ENCODE measurements at regions not wholly inside any gene's neighbourhood (a gene's known extent, or its start where the extent isn't known, plus 50 kb on each side); places are given as distances from the start of the nearest gene placed in this dataset.

DNA sequence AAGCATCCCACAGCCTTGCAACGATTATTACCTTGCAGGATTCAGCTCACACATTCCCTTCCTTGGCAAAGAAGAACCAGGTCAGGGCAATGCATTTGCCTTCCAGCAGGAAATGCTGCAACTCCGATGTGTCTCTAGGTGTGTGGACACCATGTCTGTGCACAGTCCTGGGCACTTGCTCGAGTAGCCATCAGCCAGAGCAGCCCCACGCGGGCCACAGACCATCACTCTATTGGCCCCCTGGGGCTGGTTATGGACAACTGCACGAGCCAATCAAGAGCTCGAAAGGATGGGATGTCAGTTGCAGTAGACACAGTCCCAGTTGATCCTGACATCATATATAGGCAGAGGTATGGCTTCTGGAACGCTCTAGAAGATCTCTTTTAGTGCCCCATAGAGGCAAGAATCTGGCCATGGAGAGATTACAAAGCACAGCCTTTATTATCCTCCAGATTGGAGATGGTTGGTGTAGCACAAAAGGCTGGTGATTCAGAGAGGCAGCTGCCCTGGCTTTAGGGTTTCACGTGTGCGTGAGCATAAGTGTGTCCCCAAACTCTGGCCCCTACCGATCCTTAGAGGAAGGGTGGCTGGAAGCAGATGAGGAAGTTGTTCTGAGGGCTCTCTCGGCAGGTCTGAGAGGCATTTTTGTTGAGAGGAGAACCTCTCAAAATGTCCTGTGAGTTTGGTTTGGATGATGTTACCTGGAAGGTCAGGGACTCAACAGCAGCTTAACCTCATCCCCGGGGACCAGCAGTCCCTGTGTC lies 403.8 kb downstream of the SEC14L1 start:
- no peak for DNase-seq (ENCODE audit: low spot score)
- in situ Hi-C loops (cut with MboI; ENCODE audit: low pct_unique_long_range_greater_than_20kb, low sequenced_read_pairs, unreplicated experiment) = loop anchor here (25.0 kb wide), 1 partner anchor 468 kb away; no protein-coding TSS in a partner anchor
- no peak for TF ChIP-seq CTCF (IDR thresholded peaks at IDR 0.05; ENCODE audit: extremely low read depth, insufficient read depth, missing control alignments)

DNA sequence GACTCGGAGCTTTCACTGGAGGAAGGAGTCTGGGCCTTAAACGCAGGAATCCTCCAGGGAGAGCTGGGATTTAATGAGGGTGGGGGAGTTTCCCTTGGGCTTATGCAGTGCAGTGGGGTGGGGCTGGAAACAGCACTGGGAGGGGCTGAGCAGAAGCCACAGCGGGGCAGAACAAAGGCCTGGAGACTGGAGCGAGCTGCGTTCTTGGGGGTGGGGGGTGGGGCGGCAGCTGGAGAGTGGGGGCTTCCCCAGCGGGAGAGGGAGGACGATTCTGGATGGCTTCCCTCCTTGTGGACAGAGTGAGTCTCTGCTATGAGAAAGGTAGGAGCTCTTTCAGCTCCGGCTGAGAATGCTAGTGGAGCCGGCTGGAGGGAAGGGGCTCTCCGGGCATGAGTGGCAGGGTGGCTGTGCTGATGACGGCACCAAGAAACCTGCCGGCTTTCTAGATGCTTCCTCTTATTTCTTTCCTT lies 406.0 kb downstream of the SEC14L1 start:
- DNase-seq (ENCODE audit: low spot score) = no peak
- TF ChIP-seq CTCF (IDR thresholded peaks at IDR 0.05; ENCODE audit: extremely low read depth, insufficient read depth, missing control alignments) = no peak
- in situ Hi-C loops (cut with MboI; ENCODE audit: low pct_unique_long_range_greater_than_20kb, low sequenced_read_pairs, unreplicated experiment) = loop anchor here (25.0 kb wide), 1 partner anchor 465 kb away; no protein-coding TSS in a partner anchor

GRCh38 chr17:77548967-77549366 lies 408.2 kb downstream of the SEC14L1 start:
- no peak for TF ChIP-seq CTCF (IDR thresholded peaks at IDR 0.05; ENCODE audit: extremely low read depth, insufficient read depth, missing control alignments)
- in situ Hi-C loops (cut with MboI; ENCODE audit: low pct_unique_long_range_greater_than_20kb, low sequenced_read_pairs, unreplicated experiment) = loop anchor here (25.0 kb wide), 1 partner anchor 463 kb away; no protein-coding TSS in a partner anchor
- DNase-seq (ENCODE audit: low spot score) = no peak

- TF ChIP-seq CTCF (IDR thresholded peaks at IDR 0.05; ENCODE audit: extremely low read depth, insufficient read depth, missing control alignments) = no peak
- in situ Hi-C loops (cut with MboI; ENCODE audit: low pct_unique_long_range_greater_than_20kb, low sequenced_read_pairs, unreplicated experiment) = loop anchor here (25.0 kb wide), 1 partner anchor 462 kb away; no protein-coding TSS in a partner anchor
- DNase-seq (ENCODE audit: low spot score) = no peak
Observed at GRCh38 chr17:77549726-77550366, 408.7 kb upstream of the TNRC6C start.

DNA sequence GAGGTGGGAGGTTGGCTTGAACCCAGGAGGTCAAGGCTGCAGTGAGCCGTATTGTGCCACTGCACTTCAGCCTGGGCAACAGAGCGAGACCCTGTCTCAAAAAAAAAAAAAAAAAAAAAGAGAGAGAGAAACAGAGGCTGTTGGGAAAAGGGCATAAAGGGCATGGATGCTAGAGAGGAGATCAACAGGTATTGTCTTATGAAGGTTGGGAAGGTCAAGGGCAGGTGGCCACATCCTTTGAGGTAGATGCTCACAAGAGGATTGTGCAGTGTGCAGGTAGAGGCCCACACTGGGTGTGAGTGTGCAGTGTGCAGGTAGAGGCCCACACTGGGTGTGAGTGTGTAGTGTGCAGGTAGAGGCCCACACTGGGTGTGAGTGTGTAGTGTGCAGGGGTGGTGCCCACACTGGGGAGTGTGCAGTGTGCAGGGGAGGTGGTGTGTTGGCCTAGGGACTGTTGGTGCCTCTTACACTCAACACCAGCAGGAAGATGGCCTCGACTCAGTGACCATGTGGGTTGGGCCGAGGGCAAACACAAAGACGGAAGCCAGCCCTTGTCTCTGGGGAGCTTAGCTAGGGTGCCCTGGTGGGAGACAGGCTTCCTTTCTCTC lies 404.9 kb upstream of the TNRC6C start:
- DNase-seq (ENCODE audit: low spot score) = no peak
- in situ Hi-C loops (cut with MboI; ENCODE audit: low pct_unique_long_range_greater_than_20kb, low sequenced_read_pairs, unreplicated experiment) = no loop called here
- TF ChIP-seq CTCF (IDR thresholded peaks at IDR 0.05; ENCODE audit: extremely low read depth, insufficient read depth, missing control alignments) = no peak

DNA sequence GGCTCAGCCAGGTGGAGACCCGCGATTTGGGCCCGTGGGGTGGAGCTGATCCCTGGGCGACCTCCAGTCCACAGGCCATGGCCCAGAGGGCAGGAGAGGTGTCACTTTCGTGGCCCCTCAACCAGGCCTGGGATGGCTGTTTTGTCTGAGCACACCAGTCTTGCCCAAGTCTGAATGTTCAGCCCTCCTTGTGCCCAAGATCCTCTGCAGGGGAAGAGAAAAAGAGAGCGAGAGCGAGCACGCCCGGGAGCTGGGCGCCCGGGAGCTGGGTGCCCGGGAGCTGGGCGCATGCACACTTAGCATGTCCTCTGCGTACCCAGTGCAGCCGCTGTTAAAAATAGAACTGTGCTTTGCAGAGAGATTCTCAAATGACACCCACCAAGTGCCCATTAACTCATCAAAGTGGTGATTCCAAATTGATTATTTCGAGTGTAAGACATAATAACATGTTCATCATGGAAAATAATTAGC lies 403.3 kb upstream of the TNRC6C start:
- DNase-seq (ENCODE audit: low spot score) = no peak
- in situ Hi-C loops (cut with MboI; ENCODE audit: low pct_unique_long_range_greater_than_20kb, low sequenced_read_pairs, unreplicated experiment) = no loop called here
- TF ChIP-seq CTCF (IDR thresholded peaks at IDR 0.05; ENCODE audit: extremely low read depth, insufficient read depth, missing control alignments) = no peak

Data from GM13977 (cell line).